H1 (cell line): ENCODE measurements at regions not wholly inside any gene's neighbourhood (a gene's known extent, or its start where the extent isn't known, plus 50 kb on each side); places are given as distances from the start of the nearest gene placed in this dataset.

Experiments
- EP300 ChIP-seq, 2 experiments: IDR thresholded peaks; 1 replicate in 1 of 2; 2 replicates in 1 of 2; pipeline ENCODE4 v1.6.1; 2011 to 2012; ENCODE audit warnings: low read depth in 2 of 2, low read length in 2 of 2, mild to moderate bottlenecking in 2 of 2, borderline replicate concordance in 1 of 2, inconsistent platforms in 1 of 2, moderate library complexity in 1 of 2
- POLR2AphosphoS5 ChIP-seq: IDR thresholded peaks from 2 replicates; pipeline ENCODE4 v1.6.1; 2011; ENCODE audit warnings: low read depth, low read length
- RNF2 ChIP-seq: fragments of 200-900, 300-1000 bp; sonication (generic); IDR thresholded peaks from 2 replicates; pipeline ENCODE4 v1.7.1; 2016; ENCODE audit warnings: borderline replicate concordance, low read depth, mild to moderate bottlenecking, antibody characterized with exemption, low read length; ENCODE audit not compliant: poor library complexity, severe bottlenecking; ENCODE audit errors: missing control alignments
- SP1 ChIP-seq: IDR thresholded peaks from 2 replicates; pipeline ENCODE4 v1.6.1; 2011; ENCODE audit warnings: low read depth, low read length
- SP2 ChIP-seq: IDR thresholded peaks from 2 replicates; pipeline ENCODE4 v1.6.1; 2012; ENCODE audit warnings: mild to moderate bottlenecking, low read length, inconsistent platforms
- TCF12 ChIP-seq: IDR thresholded peaks from 2 replicates; pipeline ENCODE4 v1.6.1; 2011; ENCODE audit warnings: low read depth, mild to moderate bottlenecking, low read length
- TF ChIP-seq, protein P1 (sequence below): fragments of 300-600 bp; sonication (generic); IDR thresholded peaks from 2 replicates; pipeline ENCODE4 v1.7.1; 2012; ENCODE audit warnings: low read length, moderate library complexity, mild to moderate bottlenecking, inconsistent platforms; ENCODE audit not compliant: insufficient replicate concordance
- TF ChIP-seq, protein P2 (sequence below): IDR thresholded peaks from 2 replicates; pipeline ENCODE4 v1.6.1; 2012; ENCODE audit warnings: inconsistent platforms
- TF ChIP-seq, protein P3 (sequence below): IDR thresholded peaks from 2 replicates; pipeline ENCODE4 v1.6.1; 2012; ENCODE audit warnings: inconsistent platforms

DNA sequence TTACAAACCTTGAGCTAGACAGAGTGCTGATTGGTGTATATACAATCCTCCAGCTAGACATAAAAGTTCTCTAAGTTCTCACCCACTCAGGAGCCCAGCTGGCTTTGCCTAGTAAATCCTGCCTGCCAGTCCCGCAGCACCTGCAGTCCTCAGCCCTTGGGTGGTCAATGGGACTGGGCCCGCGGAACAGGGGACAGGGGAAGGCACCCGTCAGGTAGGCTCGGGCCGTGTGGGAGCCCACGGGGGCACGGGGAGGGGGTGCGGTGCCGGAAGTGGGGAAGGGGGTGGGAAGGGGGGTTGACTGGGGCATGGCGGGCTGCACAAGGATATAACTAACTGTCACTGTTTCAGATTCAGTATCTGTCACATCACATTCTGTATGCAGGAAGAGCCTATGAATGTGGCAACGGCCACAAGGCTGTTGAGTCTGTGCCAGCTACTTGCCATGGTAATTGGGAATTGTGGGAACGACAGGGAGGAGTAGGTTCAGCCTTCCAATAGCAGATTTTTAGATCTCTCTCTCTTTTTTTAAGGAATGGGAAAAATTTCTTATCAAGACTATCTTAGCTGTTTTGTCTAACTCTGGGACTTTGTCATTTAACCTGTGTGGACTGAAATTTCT lies 205.1 kb upstream of the PLPP4 start (continued):
- TF ChIP-seq, protein P1, sequence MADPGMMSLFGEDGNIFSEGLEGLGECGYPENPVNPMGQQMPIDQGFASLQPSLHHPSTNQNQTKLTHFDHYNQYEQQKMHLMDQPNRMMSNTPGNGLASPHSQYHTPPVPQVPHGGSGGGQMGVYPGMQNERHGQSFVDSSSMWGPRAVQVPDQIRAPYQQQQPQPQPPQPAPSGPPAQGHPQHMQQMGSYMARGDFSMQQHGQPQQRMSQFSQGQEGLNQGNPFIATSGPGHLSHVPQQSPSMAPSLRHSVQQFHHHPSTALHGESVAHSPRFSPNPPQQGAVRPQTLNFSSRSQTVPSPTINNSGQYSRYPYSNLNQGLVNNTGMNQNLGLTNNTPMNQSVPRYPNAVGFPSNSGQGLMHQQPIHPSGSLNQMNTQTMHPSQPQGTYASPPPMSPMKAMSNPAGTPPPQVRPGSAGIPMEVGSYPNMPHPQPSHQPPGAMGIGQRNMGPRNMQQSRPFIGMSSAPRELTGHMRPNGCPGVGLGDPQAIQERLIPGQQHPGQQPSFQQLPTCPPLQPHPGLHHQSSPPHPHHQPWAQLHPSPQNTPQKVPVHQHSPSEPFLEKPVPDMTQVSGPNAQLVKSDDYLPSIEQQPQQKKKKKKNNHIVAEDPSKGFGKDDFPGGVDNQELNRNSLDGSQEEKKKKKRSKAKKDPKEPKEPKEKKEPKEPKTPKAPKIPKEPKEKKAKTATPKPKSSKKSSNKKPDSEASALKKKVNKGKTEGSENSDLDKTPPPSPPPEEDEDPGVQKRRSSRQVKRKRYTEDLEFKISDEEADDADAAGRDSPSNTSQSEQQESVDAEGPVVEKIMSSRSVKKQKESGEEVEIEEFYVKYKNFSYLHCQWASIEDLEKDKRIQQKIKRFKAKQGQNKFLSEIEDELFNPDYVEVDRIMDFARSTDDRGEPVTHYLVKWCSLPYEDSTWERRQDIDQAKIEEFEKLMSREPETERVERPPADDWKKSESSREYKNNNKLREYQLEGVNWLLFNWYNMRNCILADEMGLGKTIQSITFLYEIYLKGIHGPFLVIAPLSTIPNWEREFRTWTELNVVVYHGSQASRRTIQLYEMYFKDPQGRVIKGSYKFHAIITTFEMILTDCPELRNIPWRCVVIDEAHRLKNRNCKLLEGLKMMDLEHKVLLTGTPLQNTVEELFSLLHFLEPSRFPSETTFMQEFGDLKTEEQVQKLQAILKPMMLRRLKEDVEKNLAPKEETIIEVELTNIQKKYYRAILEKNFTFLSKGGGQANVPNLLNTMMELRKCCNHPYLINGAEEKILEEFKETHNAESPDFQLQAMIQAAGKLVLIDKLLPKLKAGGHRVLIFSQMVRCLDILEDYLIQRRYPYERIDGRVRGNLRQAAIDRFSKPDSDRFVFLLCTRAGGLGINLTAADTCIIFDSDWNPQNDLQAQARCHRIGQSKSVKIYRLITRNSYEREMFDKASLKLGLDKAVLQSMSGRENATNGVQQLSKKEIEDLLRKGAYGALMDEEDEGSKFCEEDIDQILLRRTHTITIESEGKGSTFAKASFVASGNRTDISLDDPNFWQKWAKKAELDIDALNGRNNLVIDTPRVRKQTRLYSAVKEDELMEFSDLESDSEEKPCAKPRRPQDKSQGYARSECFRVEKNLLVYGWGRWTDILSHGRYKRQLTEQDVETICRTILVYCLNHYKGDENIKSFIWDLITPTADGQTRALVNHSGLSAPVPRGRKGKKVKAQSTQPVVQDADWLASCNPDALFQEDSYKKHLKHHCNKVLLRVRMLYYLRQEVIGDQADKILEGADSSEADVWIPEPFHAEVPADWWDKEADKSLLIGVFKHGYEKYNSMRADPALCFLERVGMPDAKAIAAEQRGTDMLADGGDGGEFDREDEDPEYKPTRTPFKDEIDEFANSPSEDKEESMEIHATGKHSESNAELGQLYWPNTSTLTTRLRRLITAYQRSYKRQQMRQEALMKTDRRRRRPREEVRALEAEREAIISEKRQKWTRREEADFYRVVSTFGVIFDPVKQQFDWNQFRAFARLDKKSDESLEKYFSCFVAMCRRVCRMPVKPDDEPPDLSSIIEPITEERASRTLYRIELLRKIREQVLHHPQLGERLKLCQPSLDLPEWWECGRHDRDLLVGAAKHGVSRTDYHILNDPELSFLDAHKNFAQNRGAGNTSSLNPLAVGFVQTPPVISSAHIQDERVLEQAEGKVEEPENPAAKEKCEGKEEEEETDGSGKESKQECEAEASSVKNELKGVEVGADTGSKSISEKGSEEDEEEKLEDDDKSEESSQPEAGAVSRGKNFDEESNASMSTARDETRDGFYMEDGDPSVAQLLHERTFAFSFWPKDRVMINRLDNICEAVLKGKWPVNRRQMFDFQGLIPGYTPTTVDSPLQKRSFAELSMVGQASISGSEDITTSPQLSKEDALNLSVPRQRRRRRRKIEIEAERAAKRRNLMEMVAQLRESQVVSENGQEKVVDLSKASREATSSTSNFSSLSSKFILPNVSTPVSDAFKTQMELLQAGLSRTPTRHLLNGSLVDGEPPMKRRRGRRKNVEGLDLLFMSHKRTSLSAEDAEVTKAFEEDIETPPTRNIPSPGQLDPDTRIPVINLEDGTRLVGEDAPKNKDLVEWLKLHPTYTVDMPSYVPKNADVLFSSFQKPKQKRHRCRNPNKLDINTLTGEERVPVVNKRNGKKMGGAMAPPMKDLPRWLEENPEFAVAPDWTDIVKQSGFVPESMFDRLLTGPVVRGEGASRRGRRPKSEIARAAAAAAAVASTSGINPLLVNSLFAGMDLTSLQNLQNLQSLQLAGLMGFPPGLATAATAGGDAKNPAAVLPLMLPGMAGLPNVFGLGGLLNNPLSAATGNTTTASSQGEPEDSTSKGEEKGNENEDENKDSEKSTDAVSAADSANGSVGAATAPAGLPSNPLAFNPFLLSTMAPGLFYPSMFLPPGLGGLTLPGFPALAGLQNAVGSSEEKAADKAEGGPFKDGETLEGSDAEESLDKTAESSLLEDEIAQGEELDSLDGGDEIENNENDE, result no peak
- TF ChIP-seq RNF2 (no peak), SP1 (no peak), EP300 (IDR thresholded peaks at IDR 0.05; ENCODE audit: borderline replicate concordance in 1 of 2, low read depth in 2 of 2, low read length in 2 of 2) (no peak), POLR2AphosphoS5 (no peak), TCF12 (no peak), SP2 (no peak)
- TF ChIP-seq, protein P2, sequence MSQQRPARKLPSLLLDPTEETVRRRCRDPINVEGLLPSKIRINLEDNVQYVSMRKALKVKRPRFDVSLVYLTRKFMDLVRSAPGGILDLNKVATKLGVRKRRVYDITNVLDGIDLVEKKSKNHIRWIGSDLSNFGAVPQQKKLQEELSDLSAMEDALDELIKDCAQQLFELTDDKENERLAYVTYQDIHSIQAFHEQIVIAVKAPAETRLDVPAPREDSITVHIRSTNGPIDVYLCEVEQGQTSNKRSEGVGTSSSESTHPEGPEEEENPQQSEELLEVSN, result no peak
- TF ChIP-seq, protein P3, sequence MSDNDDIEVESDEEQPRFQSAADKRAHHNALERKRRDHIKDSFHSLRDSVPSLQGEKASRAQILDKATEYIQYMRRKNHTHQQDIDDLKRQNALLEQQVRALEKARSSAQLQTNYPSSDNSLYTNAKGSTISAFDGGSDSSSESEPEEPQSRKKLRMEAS, result no peak
